Astrocyte (in vitro differentiated cells and primary cell): ENCODE measurements at regions not wholly inside any gene's neighbourhood (a gene's known extent, or its start where the extent isn't known, plus 50 kb on each side); places are given as distances from the start of the nearest gene placed in this dataset.
"Not testable (repeated sequence)": the region's sequence is repeated elsewhere in the genome, so short reads cannot be mapped to it uniquely, and the experiment has no call there.

Experiments
- DNase-seq: peaks from one replicate; pipeline ENCODE4 v3.0.0-alpha.2; 2010; ENCODE audit warnings: low read depth
- FAIRE-seq: peaks from 2 replicates; lab custom pipeline; 2011; peaks lifted over from hg19 to GRCh38; lab: Jason Lieb, UNC
- H2AFZ ChIP-seq: 2 replicates; pipeline ENCODE4 v1.6.0; 2012; ENCODE audit warnings: low read depth, low read length, inconsistent platforms
- H3K27ac ChIP-seq: 2 replicates; pipeline ENCODE4 v1.5.1; 2011; ENCODE audit warnings: low read depth, low read length, inconsistent platforms
- H3K27me3 ChIP-seq: 2 replicates; pipeline ENCODE4 v1.6.0; 2011; ENCODE audit warnings: low read length, inconsistent platforms; ENCODE audit not compliant: insufficient read depth
- H3K36me3 ChIP-seq: 2 replicates; pipeline ENCODE4 v1.5.1; 2011; ENCODE audit warnings: low read length, inconsistent platforms; ENCODE audit not compliant: insufficient read depth
- H3K4me1 ChIP-seq: 2 replicates; pipeline ENCODE4 v1.5.1; 2011; ENCODE audit warnings: low read length, inconsistent platforms; ENCODE audit not compliant: insufficient read depth
- H3K4me2 ChIP-seq: 2 replicates; pipeline ENCODE4 v1.6.0; 2012; ENCODE audit warnings: low read length, inconsistent platforms
- H3K4me3 ChIP-seq: 2 replicates; pipeline ENCODE4 v1.5.1; 2011; ENCODE audit warnings: low read depth, mild to moderate bottlenecking, low read length, inconsistent platforms; ENCODE audit not compliant: insufficient read depth
- H3K79me2 ChIP-seq: 2 replicates; pipeline ENCODE4 v1.6.0; 2012; ENCODE audit warnings: mild to moderate bottlenecking, low read length, inconsistent platforms; ENCODE audit not compliant: insufficient read depth
- H3K9ac ChIP-seq: 2 replicates; pipeline ENCODE4 v1.6.0; 2012; ENCODE audit warnings: mild to moderate bottlenecking, low read length, inconsistent platforms
- H3K9me3 ChIP-seq: 2 replicates; pipeline ENCODE4 v1.5.1; 2012; ENCODE audit warnings: low read depth, mild to moderate bottlenecking, low read length, inconsistent platforms; ENCODE audit not compliant: insufficient read depth
- H4K20me1 ChIP-seq: 2 replicates; pipeline ENCODE4 v1.6.0; 2012; ENCODE audit warnings: low read length, inconsistent platforms; ENCODE audit not compliant: insufficient read depth
- H3K27ac Mint-ChIP-seq: one replicate; pipeline ENCODE4 v1.8.0; 2021; ENCODE audit warnings: mild to moderate bottlenecking, mixed read lengths; ENCODE audit not compliant: unreplicated experiment
- H3K27me3 Mint-ChIP-seq: one replicate; pipeline ENCODE4 v1.8.0; 2021; ENCODE audit warnings: low read depth, mixed read lengths; ENCODE audit not compliant: unreplicated experiment
- H3K36me3 Mint-ChIP-seq: one replicate; pipeline ENCODE4 v1.8.0; 2021; ENCODE audit warnings: low read depth, mixed read lengths; ENCODE audit not compliant: unreplicated experiment
- H3K4me1 Mint-ChIP-seq: one replicate; pipeline ENCODE4 v1.8.0; 2021; ENCODE audit warnings: low read depth, mixed read lengths; ENCODE audit not compliant: unreplicated experiment
- H3K4me3 Mint-ChIP-seq: one replicate; pipeline ENCODE4 v1.8.0; 2021; ENCODE audit warnings: mild to moderate bottlenecking, moderate library complexity, mixed read lengths; ENCODE audit not compliant: unreplicated experiment
- H3K9me3 Mint-ChIP-seq: one replicate; pipeline ENCODE4 v1.8.0; 2021; ENCODE audit warnings: mild to moderate bottlenecking, mixed read lengths; ENCODE audit not compliant: unreplicated experiment
- EZH2 ChIP-seq: IDR thresholded peaks from 2 replicates; pipeline ENCODE4 v1.6.1; 2012; ENCODE audit warnings: mild to moderate bottlenecking, low read length, inconsistent platforms; ENCODE audit not compliant: insufficient read depth
- TF ChIP-seq, protein P1 (sequence below): IDR thresholded peaks from 2 replicates; pipeline ENCODE4 v1.5.1; 2011; ENCODE audit warnings: low read depth, mild to moderate bottlenecking, inconsistent platforms, low read length, moderate library complexity; ENCODE audit not compliant: insufficient read depth

DNA sequence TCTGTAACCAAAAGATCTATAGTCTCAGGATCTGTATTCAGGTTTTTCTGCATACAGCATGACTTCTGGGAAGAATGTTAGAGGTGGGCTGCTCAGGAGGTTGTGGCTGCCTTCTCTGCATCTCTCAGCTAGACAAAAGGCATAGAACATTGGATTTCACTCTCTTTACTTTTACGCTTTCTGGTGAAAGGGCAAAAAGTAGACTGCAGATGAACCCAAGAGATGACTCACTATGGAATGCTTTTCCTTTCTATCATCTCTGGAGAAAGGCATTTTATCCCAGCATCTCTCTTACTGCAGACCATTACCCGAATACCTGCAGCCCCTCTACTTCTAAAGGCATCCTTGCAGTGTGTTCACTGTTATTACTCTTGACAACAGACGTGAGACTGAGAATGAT lies 222.2 kb downstream of the WNT5A start:
- peaks cover 9% of the 10 kb centered on the region for H3K4me1 ChIP-seq
- no peak overlapping the region for H3K27ac ChIP-seq
- DNase-seq (no peak), FAIRE-seq (no peak)
- H3K36me3 ChIP-seq = no peaks in the 10 kb centered on the region
- H3K4me2 ChIP-seq = no peak overlapping the region
- Mint-ChIP-seq H3K9me3 (peaks cover 8% of the 10 kb centered on the region), H3K4me3 (no peak overlapping the region), H3K36me3 (no peaks in the 10 kb centered on the region), H3K27me3 (no peaks in the 10 kb centered on the region), H3K4me1 (peaks cover 17% of the 10 kb centered on the region), H3K27ac (no peak overlapping the region)
- no peaks in the 10 kb centered on the region for H3K27me3 ChIP-seq
- no peaks in the 10 kb centered on the region for H3K79me2 ChIP-seq
- H3K9me3 ChIP-seq = peaks cover 4% of the 10 kb centered on the region
- no peak overlapping the region for H3K9ac ChIP-seq
- no peak overlapping the region for H3K4me3 ChIP-seq
- no peak overlapping the region for H2AFZ ChIP-seq
- no peak for TF ChIP-seq EZH2
- TF ChIP-seq, protein P1, sequence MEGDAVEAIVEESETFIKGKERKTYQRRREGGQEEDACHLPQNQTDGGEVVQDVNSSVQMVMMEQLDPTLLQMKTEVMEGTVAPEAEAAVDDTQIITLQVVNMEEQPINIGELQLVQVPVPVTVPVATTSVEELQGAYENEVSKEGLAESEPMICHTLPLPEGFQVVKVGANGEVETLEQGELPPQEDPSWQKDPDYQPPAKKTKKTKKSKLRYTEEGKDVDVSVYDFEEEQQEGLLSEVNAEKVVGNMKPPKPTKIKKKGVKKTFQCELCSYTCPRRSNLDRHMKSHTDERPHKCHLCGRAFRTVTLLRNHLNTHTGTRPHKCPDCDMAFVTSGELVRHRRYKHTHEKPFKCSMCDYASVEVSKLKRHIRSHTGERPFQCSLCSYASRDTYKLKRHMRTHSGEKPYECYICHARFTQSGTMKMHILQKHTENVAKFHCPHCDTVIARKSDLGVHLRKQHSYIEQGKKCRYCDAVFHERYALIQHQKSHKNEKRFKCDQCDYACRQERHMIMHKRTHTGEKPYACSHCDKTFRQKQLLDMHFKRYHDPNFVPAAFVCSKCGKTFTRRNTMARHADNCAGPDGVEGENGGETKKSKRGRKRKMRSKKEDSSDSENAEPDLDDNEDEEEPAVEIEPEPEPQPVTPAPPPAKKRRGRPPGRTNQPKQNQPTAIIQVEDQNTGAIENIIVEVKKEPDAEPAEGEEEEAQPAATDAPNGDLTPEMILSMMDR = no peak
- H4K20me1 ChIP-seq = no peaks in the 10 kb centered on the region

DNA sequence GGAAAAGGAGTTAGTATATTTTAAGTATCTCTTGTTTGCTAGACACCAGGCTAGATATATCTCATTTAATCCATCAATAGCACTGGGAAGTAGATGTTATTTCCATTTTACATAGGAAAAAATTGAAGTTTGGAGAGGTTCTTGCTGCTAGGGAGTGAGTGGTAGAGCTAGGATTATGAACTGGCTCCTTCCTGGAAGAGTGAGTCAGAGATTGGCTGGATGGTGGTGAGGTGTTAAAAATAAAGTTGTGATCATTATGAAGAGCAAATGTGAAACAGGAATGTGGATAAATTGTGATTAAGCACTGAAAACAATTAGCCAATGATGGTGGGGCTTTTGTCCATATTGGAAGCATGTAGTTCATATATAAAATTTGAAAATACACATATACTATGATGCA lies 234.2 kb downstream of the WNT5A start:
- H3K4me3 Mint-ChIP-seq = no peak overlapping the region
- H3K4me2 ChIP-seq = no peak overlapping the region
- FAIRE-seq (peak; percentile 13), DNase-seq (peak; percentile 44)
- peaks cover 3% of the 10 kb centered on the region for H3K4me1 Mint-ChIP-seq
- H3K4me3 ChIP-seq = no peak overlapping the region
- peaks cover 3% of the 10 kb centered on the region for H3K27me3 Mint-ChIP-seq
- no peak overlapping the region for H3K27ac ChIP-seq
- no peak overlapping the region for H3K27ac Mint-ChIP-seq
- no peak overlapping the region for H2AFZ ChIP-seq
- H3K9me3 ChIP-seq = no peaks in the 10 kb centered on the region
- peaks cover 19% of the 10 kb centered on the region for H3K9me3 Mint-ChIP-seq
- H3K4me1 ChIP-seq = peaks cover 2% of the 10 kb centered on the region
- no peaks in the 10 kb centered on the region for H4K20me1 ChIP-seq
- no peaks in the 10 kb centered on the region for H3K27me3 ChIP-seq
- no peaks in the 10 kb centered on the region for H3K79me2 ChIP-seq
- no peaks in the 10 kb centered on the region for H3K36me3 ChIP-seq
- H3K9ac ChIP-seq = no peak overlapping the region
- no peak for TF ChIP-seq EZH2
- peaks cover 2% of the 10 kb centered on the region for H3K36me3 Mint-ChIP-seq

DNA sequence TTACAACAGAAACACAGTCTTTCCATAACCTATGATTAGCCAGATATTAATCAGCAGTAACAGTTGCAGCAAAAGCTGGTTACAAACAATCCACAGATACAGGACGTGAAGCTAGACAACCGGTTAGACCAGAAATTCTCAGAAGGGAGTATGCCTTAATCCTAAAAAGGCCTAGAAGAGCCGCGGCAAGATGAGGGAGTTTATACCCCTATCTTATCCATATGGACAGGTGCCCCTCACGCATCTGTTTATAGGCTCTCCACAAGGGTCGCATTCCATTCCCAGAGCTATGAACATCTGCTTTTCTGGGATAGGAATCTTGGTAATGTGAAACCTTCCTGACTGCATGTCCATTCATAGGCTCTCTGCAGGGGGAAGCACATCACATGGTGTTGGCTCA lies 237.9 kb downstream of the WNT5A start:
- H3K4me3 ChIP-seq, H3K27me3 ChIP-seq, DNase-seq, H3K4me3 Mint-ChIP-seq, H4K20me1 ChIP-seq, H3K79me2 ChIP-seq, H2AFZ ChIP-seq, H3K36me3 Mint-ChIP-seq, H3K4me1 Mint-ChIP-seq, H3K27ac ChIP-seq, FAIRE-seq, H3K9me3 ChIP-seq, H3K4me2 ChIP-seq, H3K27me3 Mint-ChIP-seq, H3K4me1 ChIP-seq, H3K27ac Mint-ChIP-seq, H3K36me3 ChIP-seq, H3K9ac ChIP-seq: not testable (repeated sequence)
- peaks cover 18% of the 10 kb centered on the region for H3K9me3 Mint-ChIP-seq
